ENCODE measurements at regions not wholly inside any gene's neighbourhood (a gene's known extent, or its start where the extent isn't known, plus 50 kb on each side); places are given as distances from the start of the nearest gene placed in this dataset.

GRCh38 chr20:24838546-24839535 lies 110.2 kb upstream of the CST7 start:
- Histone ChIP-seq H3K56ac (ENCODE audit: extremely low read depth, insufficient read depth, low read length) (no peak overlapping the region), H3K27me3 (ENCODE audit: control insufficient read depth, insufficient read depth, low read length) (peaks cover 3% of the 10 kb centered on the region; the same call in 1 of the 2 replicates), H3K27ac (ENCODE audit: insufficient read depth, low read length) (no peak overlapping the region), H3K4ac (ENCODE audit: low read depth, low read length) (no peak overlapping the region), H2BK5ac (ENCODE audit: low read depth, low read length, poor library complexity, severe bottlenecking) (no peak overlapping the region), H3K4me3 (ENCODE audit: insufficient read depth, low read depth, low read length) (no peak overlapping the region), H4K91ac (ENCODE audit: insufficient read depth, low read depth, low read length) (peak overlapping the region; percentile 45; the same call in 1 of the 2 replicates), H2AK5ac (ENCODE audit: low read depth, low read length) (no peak overlapping the region), H3K9me1 (ENCODE audit: insufficient read depth, low read length) (no peaks in the 10 kb centered on the region), H4K8ac (ENCODE audit: low read depth in 2 of 2, low read length in 2 of 2) (no peak overlapping the region), H3K14ac (replicated peaks; ENCODE audit: low read depth, low read length) (no peak overlapping the region), H3K9ac (ENCODE audit: low read depth, low read length) (no peak overlapping the region), H3K4me1 (ENCODE audit: control insufficient read depth, insufficient read depth, low read length) (peaks cover 8% of the 10 kb centered on the region), H2BK15ac (ENCODE audit: low read depth, low read length) (no peak overlapping the region), H3K79me1 (ENCODE audit: low read depth in 1 of 2, low read length in 2 of 2) (no peaks in the 10 kb centered on the region), H4K5ac (ENCODE audit: low read depth, low read length) (no peak overlapping the region; the same call in 1 of the 2 replicates), H3K36me3 (ENCODE audit: control insufficient read depth, insufficient read depth, low read length) (no peaks in the 10 kb centered on the region), H4K20me1 (ENCODE audit: insufficient read depth, low read length) (no peaks in the 10 kb centered on the region), H3K4me2 (ENCODE audit: low read depth, low read length) (no peak overlapping the region), H2BK120ac (ENCODE audit: low read depth, low read length) (no peak overlapping the region), H2BK20ac (ENCODE audit: low read depth, low read length) (no peak overlapping the region), H3K9me3 (ENCODE audit: control insufficient read depth, insufficient read depth, low read length) (no peaks in the 10 kb centered on the region), H2AK9ac (replicated peaks; ENCODE audit: low read depth, low read length, poor library complexity) (no peak overlapping the region), H3K18ac (ENCODE audit: low read depth, low read length) (peak overlapping the region; percentile 9; the same call in 1 of the 2 replicates), H2AFZ (replicated peaks; ENCODE audit: low read length, poor library complexity) (no peak overlapping the region), H3K23ac (ENCODE audit: low read depth, low read length) (no peak overlapping the region; the same call in 1 of the 2 replicates)
- in situ Hi-C loops (cut with MboI; ENCODE audit: low sequenced_read_pairs) (no loop called here), dilution Hi-C loops (cut with HindIII; ENCODE audit: low sequenced_read_pairs, unreplicated experiment) (no loop called here), intact Hi-C loops (cut with micrococcal nuclease) (no loop called here)
- ChIA-PET CTCF (no interaction called here), POLR2A (ENCODE audit: unreplicated experiment) (no interaction called here)
- peak; percentile 12 for DNase-seq
- BruUV-seq (replicated peaks): no TSS peak
- ATAC-seq (ENCODE audit: low read depth): no peak
- TF ChIP-seq USF2 (IDR thresholded peaks at IDR 0.05; ENCODE audit: low read depth, low read length): no peak
- TF ChIP-seq CTCF (conservative IDR thresholded peaks at IDR 0.05; ENCODE audit: low read depth, low read length): no peak
- TF ChIP-seq RCOR1 (IDR thresholded peaks at IDR 0.05; ENCODE audit: insufficient replicate concordance, low read length): no peak
- no peak for TF ChIP-seq NFE2L2 (IDR thresholded peaks at IDR 0.05; ENCODE audit: low read depth, low read length)
- TF ChIP-seq MAFK (IDR thresholded peaks at IDR 0.05; ENCODE audit: low read depth, low read length): no peak
- TF ChIP-seq SMC3 (IDR thresholded peaks at IDR 0.05; ENCODE audit: low read depth, low read length): no peak
- WGBS, 2 experiments (ENCODE audit: extremely low coverage in 2 of 2, insufficient read length in 1 of 2): no CpG with 5 or more reads among the region's 8 CpGs
